Tibial artery (tissue), 4 donors: ENCODE measurements at regions not wholly inside any gene's neighbourhood (a gene's known extent, or its start where the extent isn't known, plus 50 kb on each side); places are given as distances from the start of the nearest gene placed in this dataset.
A peak's percentile ranks its signal among the peaks of the same experiment; 100 is the strongest.

Experiments used
- DNase-seq, 2 donors: peaks; one replicate each; pipeline ENCODE4 v3.0.0-alpha.2; 2019
- H3K27ac ChIP-seq, 2 donors: fragments of 200-600 bp; sonication (generic) in 1 of 2; 1 replicate in 1 of 2; 2 replicates in 1 of 2; pipeline ENCODE4 v1.5.1; 2018 to 2019; ENCODE audit warnings: mild to moderate bottlenecking in 1 of 2
- H3K27me3 ChIP-seq, 2 donors: fragments of 200-600 bp; sonication (generic) in 1 of 2; one replicate each; pipeline versions ENCODE4 v1.5.1 to v1.6.0; 2016 to 2019
- H3K36me3 ChIP-seq, 3 donors: fragments of 200-600 bp; sonication (generic) in 2 of 3; one replicate each; pipeline ENCODE4 v1.5.1; 2016 to 2019; ENCODE audit warnings: mild to moderate bottlenecking in 2 of 3
- H3K4me1 ChIP-seq, 4 donors: fragments of 200-600 bp; sonication (generic) in 2 of 4; 1 replicate in 3 of 4; 2 replicates in 1 of 4; pipeline ENCODE4 v1.5.1; 2016 to 2019
- H3K4me3 ChIP-seq, 2 donors: fragments of 200-600 bp; sonication (generic) in 1 of 2; 1 replicate in 1 of 2; 2 replicates in 1 of 2; pipeline ENCODE4 v1.5.1; 2018 to 2019; ENCODE audit warnings: mild to moderate bottlenecking in 2 of 2
- H3K9me3 ChIP-seq, 3 donors: fragments of 200-600 bp; sonication (generic) in 1 of 3; one replicate each; pipeline ENCODE4 v1.5.1; 2016 to 2019
- intact Hi-C: fragments of 100-400 bp; cut with DNase I; formaldehyde crosslinking; loops from one replicate; pipeline ENCODE4 v1.15.0; 2023; ENCODE audit warnings: low total_unique reads
- TF ChIP-seq, protein P1 (sequence below), 2 experiments: fragments of 200-600 bp in 1 of 2; fragments of 450-650 bp in 1 of 2; IDR thresholded peaks; one replicate each; pipeline ENCODE4 v1.5.1; 2017 to 2019; ENCODE audit warnings: antibody characterized with exemption in 2 of 2, mild to moderate bottlenecking in 1 of 2, moderate library complexity in 1 of 2

GRCh38 chr5:79857714-79858409 lies 133.2 kb downstream of the MTX3 start:
- Histone ChIP-seq H3K27me3 (peaks cover 0 to 7% of the 10 kb centered on the region in 2 donors), H3K4me3 (no peak overlapping the region), H3K4me1 (no peaks in the 10 kb centered on the region), H3K27ac (no peak overlapping the region), H3K36me3 (no peaks in the 10 kb centered on the region), H3K9me3 (no peaks in the 10 kb centered on the region)
- TF ChIP-seq, protein P1, sequence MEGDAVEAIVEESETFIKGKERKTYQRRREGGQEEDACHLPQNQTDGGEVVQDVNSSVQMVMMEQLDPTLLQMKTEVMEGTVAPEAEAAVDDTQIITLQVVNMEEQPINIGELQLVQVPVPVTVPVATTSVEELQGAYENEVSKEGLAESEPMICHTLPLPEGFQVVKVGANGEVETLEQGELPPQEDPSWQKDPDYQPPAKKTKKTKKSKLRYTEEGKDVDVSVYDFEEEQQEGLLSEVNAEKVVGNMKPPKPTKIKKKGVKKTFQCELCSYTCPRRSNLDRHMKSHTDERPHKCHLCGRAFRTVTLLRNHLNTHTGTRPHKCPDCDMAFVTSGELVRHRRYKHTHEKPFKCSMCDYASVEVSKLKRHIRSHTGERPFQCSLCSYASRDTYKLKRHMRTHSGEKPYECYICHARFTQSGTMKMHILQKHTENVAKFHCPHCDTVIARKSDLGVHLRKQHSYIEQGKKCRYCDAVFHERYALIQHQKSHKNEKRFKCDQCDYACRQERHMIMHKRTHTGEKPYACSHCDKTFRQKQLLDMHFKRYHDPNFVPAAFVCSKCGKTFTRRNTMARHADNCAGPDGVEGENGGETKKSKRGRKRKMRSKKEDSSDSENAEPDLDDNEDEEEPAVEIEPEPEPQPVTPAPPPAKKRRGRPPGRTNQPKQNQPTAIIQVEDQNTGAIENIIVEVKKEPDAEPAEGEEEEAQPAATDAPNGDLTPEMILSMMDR (IDR thresholded peaks at IDR 0.05) = peak; percentile 78 to 90
- DNase-seq = peak; percentile 68 to 73
- intact Hi-C loops = no loop called here

DNA sequence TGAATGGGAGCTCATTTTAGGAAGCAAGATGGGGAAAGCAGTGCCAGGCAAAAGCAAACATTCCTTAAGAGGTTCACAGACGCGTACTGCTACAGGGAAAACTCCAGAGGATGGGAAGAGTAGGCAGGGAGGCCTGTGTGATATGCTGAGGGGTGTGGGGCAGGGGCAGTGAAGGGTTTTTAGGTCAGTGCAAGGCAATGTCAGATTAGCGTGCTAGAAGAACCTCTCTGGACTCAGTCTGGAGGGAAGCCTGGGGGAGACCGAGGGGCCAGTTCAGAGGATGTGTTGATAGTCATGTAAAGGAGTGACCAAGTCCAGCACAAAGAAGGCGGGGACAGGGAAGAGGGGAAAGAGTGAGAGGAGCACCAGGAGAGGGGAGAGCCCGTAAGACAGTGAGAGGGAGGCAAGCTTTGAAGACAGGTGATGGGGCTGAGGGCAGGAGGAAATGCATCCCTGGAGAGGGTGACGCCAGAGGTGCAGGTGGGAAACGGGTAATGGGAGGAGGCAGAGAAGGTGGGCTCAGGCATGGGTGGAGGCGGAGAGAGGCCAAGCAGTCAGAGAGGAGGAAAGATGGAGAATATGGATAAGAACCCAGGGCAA lies 134.5 kb downstream of the MTX3 start:
- DNase-seq = no peak
- H3K4me3 ChIP-seq = no peak overlapping the region
- H3K4me1 ChIP-seq = no peaks in the 10 kb centered on the region
- no peaks in the 10 kb centered on the region for H3K36me3 ChIP-seq
- intact Hi-C loops = no loop called here
- H3K9me3 ChIP-seq = no peaks in the 10 kb centered on the region
- no peak overlapping the region for H3K27ac ChIP-seq
- H3K27me3 ChIP-seq = peaks cover 0 to 7% of the 10 kb centered on the region in 2 donors
- TF ChIP-seq, protein P1 (IDR thresholded peaks at IDR 0.05) = no peak

DNA sequence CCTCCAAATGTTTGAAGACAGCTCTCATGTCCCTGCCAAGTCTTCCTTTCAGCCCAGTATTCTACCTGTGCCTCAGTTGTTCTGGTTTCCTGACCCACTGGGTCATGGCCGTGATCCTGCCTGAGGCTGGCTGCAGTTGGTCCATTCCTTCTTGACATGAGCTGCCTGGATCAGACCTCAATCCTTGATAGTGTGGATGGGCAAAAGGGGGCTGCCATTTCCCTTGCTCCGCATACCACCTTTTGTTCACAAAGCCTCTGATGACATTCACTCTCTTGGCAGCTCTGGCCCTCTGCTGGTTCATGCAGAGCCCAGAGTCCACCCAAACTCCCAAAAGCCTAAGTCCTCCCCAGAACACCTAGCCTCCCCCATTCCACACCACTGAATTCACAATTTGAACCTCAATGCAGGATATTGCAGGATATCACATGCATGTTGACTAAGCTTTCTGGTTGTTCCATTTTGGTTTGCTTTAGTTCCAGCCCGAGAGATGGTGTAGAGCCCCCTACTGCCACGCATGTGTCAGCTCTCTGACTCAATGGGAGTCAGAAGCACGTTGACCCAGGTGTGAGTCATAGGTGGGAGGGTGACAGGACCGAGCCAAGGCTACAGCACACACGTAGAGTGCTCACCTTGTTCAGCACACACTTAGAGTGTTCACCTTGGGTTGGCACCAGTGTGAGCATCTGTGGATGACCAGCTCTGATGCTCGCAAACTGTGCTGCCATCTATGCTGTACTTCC lies 137.2 kb downstream of the MTX3 start:
- intact Hi-C loops = no loop called here
- Histone ChIP-seq H3K27ac (no peak overlapping the region), H3K27me3 (peaks cover 0 to 7% of the 10 kb centered on the region in 2 donors), H3K36me3 (no peaks in the 10 kb centered on the region), H3K4me1 (no peaks in the 10 kb centered on the region), H3K4me3 (no peak overlapping the region), H3K9me3 (no peaks in the 10 kb centered on the region)
- TF ChIP-seq, protein P1 (IDR thresholded peaks at IDR 0.05) = no peak
- DNase-seq = no peak

DNA sequence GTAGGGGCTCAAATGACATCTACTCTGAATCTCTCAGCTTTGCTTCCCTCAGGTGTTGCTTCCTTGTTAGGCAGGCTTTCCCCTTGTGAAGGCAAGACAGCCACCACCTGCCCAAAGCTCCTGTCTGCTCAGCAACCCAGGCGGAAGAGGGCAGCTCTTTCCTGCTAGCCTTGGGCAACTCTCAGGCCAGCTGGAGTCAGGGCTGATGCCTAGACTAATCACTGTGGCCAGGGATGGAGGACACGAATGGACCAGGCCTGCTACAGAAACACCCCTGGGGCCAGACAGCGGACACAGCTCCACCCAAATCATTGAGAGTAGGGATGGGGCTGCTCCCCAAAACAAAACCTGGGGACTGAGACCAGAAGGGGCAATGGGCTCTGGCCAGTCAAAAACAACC lies 138.0 kb downstream of the MTX3 start:
- H3K27ac ChIP-seq = no peak overlapping the region
- no peaks in the 10 kb centered on the region for H3K4me1 ChIP-seq
- H3K4me3 ChIP-seq = no peak overlapping the region
- DNase-seq = no peak
- TF ChIP-seq, protein P1 (IDR thresholded peaks at IDR 0.05) = no peak
- H3K27me3 ChIP-seq = peaks cover 0 to 7% of the 10 kb centered on the region in 2 donors
- intact Hi-C loops = no loop called here
- no peaks in the 10 kb centered on the region for H3K36me3 ChIP-seq
- no peaks in the 10 kb centered on the region for H3K9me3 ChIP-seq

- intact Hi-C loops = no loop called here
- no peak overlapping the region for H3K4me3 ChIP-seq
- no peak overlapping the region for H3K27ac ChIP-seq
- TF ChIP-seq, protein P1 (IDR thresholded peaks at IDR 0.05) = no peak
- no peak for DNase-seq
- no peaks in the 10 kb centered on the region for H3K9me3 ChIP-seq
- no peaks in the 10 kb centered on the region for H3K4me1 ChIP-seq
- H3K36me3 ChIP-seq = no peaks in the 10 kb centered on the region
- peaks cover 0 to 7% of the 10 kb centered on the region in 2 donors for H3K27me3 ChIP-seq
Measured at GRCh38 chr5:79851391-79851863, 139.6 kb downstream of the MTX3 start.
